ENCODE measurements at regions not wholly inside any gene's neighbourhood (a gene's known extent, or its start where the extent isn't known, plus 50 kb on each side); places are given as distances from the start of the nearest gene placed in this dataset.

DNA sequence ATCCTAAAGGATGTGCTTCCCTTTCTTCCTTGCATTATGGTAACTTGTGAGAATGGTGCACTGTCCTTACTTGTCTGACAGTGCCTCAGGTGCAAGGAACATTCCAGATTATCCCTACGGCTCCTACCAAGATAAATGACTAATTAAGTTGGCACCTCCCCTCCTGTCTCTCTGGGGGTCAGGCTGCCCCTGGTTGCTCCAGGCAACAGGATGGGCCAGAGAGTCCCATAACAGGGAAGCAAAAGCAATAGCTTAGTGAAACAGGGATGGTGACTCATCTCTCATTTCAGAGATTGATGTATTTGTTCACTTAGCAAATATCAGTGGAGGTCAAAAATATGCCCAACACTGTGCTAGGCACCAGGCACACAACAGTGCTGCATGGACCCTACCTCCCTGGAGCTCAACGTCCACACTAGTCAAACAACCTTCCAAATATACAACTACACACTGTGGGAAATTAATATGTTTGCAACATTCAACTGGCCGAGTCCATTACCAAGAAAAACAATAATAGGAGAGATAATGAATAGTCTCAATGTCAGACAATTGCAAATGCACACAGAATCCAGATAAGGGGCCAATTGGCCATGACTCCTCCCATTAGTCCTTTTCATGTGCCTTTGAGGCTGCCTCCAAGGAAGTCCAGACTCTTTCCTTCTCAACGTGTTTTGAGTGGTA is 249.0 kb downstream of the TLE3 start:
- DNase-seq (ENCODE audit: low spot score in 2 of 2): no peak
- peaks cover 0 to under 1% (median 0%) of the 10 kb centered on the region in 4 donors for H3K4me1 ChIP-seq
- no peak overlapping the region for H3K4me3 ChIP-seq
- no peak overlapping the region for H3K27ac ChIP-seq
- no peaks in the 10 kb centered on the region for H3K36me3 ChIP-seq
- WGBS, 2 donors: 66% methylated on average over 4 of the region's 4 CpGs
- H3K9me3 ChIP-seq: peaks cover 0 to 2% (median 0%) of the 10 kb centered on the region in 4 donors
- no peaks in the 10 kb centered on the region for H3K27me3 ChIP-seq
- no peak for TF ChIP-seq POLR2A (IDR thresholded peaks at IDR 0.05)

DNA sequence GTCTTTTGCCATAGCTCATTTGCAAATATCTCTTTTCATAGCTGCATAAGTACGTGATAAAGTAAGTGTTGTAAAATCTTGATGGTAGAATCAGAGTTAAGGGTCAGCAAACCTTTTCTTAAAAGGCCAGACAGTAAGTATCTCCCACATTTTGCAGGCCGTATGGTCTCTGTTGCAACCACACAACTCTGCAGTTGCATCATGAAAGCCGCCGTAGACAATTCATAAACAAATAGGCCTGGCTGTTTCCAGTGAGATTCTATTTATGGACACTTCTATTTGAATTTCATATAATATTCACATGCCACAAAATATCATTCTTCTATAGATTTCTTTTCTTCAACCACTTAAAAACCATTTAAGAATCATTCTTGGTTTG is 248.5 kb downstream of the TLE3 start:
- peaks cover 0 to 5% (median 0%) of the 10 kb centered on the region in 4 donors for H3K4me1 ChIP-seq
- H3K9me3 ChIP-seq: peaks cover 0 to 2% (median 0%) of the 10 kb centered on the region in 4 donors
- H3K27me3 ChIP-seq: no peaks in the 10 kb centered on the region
- TF ChIP-seq POLR2A (IDR thresholded peaks at IDR 0.05): no peak
- TF ChIP-seq, protein P1, sequence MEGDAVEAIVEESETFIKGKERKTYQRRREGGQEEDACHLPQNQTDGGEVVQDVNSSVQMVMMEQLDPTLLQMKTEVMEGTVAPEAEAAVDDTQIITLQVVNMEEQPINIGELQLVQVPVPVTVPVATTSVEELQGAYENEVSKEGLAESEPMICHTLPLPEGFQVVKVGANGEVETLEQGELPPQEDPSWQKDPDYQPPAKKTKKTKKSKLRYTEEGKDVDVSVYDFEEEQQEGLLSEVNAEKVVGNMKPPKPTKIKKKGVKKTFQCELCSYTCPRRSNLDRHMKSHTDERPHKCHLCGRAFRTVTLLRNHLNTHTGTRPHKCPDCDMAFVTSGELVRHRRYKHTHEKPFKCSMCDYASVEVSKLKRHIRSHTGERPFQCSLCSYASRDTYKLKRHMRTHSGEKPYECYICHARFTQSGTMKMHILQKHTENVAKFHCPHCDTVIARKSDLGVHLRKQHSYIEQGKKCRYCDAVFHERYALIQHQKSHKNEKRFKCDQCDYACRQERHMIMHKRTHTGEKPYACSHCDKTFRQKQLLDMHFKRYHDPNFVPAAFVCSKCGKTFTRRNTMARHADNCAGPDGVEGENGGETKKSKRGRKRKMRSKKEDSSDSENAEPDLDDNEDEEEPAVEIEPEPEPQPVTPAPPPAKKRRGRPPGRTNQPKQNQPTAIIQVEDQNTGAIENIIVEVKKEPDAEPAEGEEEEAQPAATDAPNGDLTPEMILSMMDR (IDR thresholded peaks at IDR 0.05): no peak
- no peak for TF ChIP-seq EP300 (IDR thresholded peaks at IDR 0.05)
- no peaks in the 10 kb centered on the region for H3K36me3 ChIP-seq
- DNase-seq (ENCODE audit: low spot score in 2 of 2): no peak
- no peak overlapping the region for H3K27ac ChIP-seq
- 83 to 94% methylated on average over 4 of the region's 4 CpGs for WGBS, 2 donors
- no peak overlapping the region for H3K4me3 ChIP-seq

DNA sequence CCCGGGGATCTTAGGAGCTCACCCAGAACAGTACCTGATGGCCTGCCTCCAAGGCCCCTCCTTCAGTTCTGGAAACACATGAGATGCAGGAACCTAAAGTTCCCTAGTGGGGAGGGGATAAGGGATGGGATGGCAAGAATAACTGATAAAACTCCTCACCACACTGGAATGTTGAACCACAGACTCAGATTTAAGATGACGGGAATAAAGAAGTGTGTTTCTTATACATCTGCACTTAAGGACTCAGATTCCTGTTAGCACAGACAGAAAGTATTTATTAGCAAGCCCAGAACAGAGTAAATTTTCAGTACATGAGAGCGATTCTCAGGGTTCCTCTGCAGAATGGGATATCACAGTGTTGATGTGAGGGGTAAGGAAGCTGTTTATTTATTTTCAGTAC is 245.2 kb downstream of the TLE3 start:
- TF ChIP-seq POLR2A (IDR thresholded peaks at IDR 0.05) (no peak), EP300 (IDR thresholded peaks at IDR 0.05) (no peak)
- TF ChIP-seq, protein P1 (IDR thresholded peaks at IDR 0.05): no peak
- H3K9me3 ChIP-seq: peaks cover 0 to 2% (median 0%) of the 10 kb centered on the region in 4 donors
- H3K4me3 ChIP-seq: no peak overlapping the region
- WGBS, 2 donors: 77 to 90% methylated on average over 3 of the region's 3 CpGs
- no peak overlapping the region for H3K27ac ChIP-seq
- H3K4me1 ChIP-seq: peaks cover 0 to 11% (median 0%) of the 10 kb centered on the region in 4 donors
- no peaks in the 10 kb centered on the region for H3K36me3 ChIP-seq
- DNase-seq (ENCODE audit: low spot score in 2 of 2): no peak
- no peaks in the 10 kb centered on the region for H3K27me3 ChIP-seq

DNA sequence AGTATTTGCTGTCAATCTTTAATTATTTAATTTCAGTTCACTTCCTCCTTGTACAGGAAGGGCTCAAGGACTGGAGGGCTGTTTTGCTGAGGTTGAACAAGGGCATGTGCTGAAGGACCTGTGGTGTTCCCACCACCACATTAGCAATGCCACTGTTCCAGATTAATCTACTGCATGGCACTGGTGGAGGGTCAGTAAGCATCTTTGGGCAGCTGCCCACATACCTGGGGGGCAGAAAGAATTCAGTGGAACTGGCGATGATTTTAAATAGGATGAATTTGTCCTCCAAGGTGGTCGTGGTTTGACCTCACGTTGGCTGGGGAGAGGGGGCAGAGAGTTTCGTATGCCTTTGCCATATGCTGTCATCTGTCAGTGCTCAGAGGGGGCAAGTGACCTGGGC is 244.8 kb downstream of the TLE3 start:
- Histone ChIP-seq H3K9me3 (peaks cover 0 to 2% (median 0%) of the 10 kb centered on the region in 4 donors), H3K27me3 (no peaks in the 10 kb centered on the region), H3K36me3 (no peaks in the 10 kb centered on the region), H3K4me3 (no peak overlapping the region), H3K27ac (no peak overlapping the region), H3K4me1 (peaks cover 0 to 11% (median 0%) of the 10 kb centered on the region in 4 donors)
- TF ChIP-seq, protein P1 (IDR thresholded peaks at IDR 0.05): no peak
- TF ChIP-seq POLR2A (IDR thresholded peaks at IDR 0.05): no peak
- TF ChIP-seq EP300 (IDR thresholded peaks at IDR 0.05): no peak
- DNase-seq (ENCODE audit: low spot score in 2 of 2): no peak
- 85 to 97% methylated on average over 4 of the region's 4 CpGs for WGBS, 2 donors

DNA sequence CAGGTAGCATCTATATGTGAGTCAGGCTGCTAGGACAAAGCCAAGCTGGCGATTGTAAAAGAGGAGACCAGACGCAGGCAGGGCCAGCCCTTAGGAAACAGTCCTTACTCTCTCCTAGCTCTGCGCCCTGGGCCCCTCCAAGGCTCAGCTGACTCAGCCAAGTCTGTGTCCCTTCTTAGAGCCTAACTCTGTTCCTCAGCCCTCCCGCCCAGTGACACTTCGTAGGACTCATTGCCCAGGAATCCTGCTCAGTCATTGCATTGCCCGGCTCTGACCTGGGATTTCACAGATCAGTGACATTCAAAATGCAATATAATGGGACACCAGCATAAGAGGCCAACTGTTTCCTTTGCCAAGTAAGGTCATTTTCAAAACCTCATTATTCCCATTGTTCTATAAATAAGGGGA is 244.2 kb downstream of the TLE3 start:
- H3K4me1 ChIP-seq: peaks cover 0 to 11% (median 0%) of the 10 kb centered on the region in 4 donors
- H3K9me3 ChIP-seq: peaks cover 0 to 2% (median 0%) of the 10 kb centered on the region in 4 donors
- 48 to 61% methylated on average over 6 of the region's 6 CpGs for whole genome bisulfite sequencing, 2 donors
- DNase-seq (ENCODE audit: low spot score in 2 of 2): no peak
- no peaks in the 10 kb centered on the region for H3K36me3 ChIP-seq
- TF ChIP-seq EP300 (IDR thresholded peaks at IDR 0.05): peak in 1 of 2 donors; percentile 10
- TF ChIP-seq, protein P1 (IDR thresholded peaks at IDR 0.05): no peak
- peak overlapping the region in 1 of 4 donors; percentile 48 for H3K27ac ChIP-seq
- H3K4me3 ChIP-seq: no peak overlapping the region
- H3K27me3 ChIP-seq: no peaks in the 10 kb centered on the region

Data from tibial nerve (tissue), 4 donors.